ENCODE measurements at regions not wholly inside any gene's neighbourhood (a gene's known extent, or its start where the extent isn't known, plus 50 kb on each side); places are given as distances from the start of the nearest gene placed in this dataset.

DNA sequence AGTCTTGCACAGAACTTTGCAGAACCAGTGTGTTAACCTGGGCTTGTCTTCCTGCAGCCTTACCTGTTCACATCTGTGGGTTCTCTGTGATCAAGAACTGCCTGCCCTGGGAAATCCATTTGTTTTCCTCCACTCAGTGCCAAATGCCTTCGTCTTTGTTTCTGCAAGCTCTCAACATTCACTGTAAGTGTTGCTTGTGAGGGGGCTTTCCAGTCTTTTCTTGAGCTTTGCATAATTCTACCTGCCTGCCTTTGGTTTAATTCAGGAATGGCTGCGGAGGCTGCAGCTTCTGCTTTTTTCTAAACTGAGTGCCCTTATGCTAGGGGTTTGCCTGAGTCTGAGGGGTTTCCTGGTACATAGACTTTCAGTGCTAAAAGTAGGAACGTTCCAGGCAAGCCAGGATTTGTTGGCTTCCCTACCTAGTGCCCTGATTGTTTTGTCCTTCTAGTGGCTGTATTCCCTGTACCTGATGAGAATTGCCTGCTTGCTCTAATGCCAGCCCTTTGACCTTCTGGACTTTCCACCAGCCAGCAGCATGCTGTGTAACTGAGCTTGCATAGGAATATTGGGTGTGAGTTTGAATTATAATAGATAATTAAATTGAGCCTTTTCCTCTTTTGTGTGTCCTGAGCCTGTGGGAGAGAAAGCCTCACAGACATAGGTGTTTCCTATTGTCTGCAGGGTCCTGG lies 96.6 kb upstream of the CLSTN2 start:
- no peak for DNase-seq (ENCODE audit: low read depth)
- TF ChIP-seq, protein P1, sequence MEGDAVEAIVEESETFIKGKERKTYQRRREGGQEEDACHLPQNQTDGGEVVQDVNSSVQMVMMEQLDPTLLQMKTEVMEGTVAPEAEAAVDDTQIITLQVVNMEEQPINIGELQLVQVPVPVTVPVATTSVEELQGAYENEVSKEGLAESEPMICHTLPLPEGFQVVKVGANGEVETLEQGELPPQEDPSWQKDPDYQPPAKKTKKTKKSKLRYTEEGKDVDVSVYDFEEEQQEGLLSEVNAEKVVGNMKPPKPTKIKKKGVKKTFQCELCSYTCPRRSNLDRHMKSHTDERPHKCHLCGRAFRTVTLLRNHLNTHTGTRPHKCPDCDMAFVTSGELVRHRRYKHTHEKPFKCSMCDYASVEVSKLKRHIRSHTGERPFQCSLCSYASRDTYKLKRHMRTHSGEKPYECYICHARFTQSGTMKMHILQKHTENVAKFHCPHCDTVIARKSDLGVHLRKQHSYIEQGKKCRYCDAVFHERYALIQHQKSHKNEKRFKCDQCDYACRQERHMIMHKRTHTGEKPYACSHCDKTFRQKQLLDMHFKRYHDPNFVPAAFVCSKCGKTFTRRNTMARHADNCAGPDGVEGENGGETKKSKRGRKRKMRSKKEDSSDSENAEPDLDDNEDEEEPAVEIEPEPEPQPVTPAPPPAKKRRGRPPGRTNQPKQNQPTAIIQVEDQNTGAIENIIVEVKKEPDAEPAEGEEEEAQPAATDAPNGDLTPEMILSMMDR (IDR thresholded peaks at IDR 0.05; ENCODE audit: insufficient read depth, low read length): no peak
- H3K4me3 ChIP-seq (ENCODE audit: low read depth, low read length): no peak overlapping the region

DNA sequence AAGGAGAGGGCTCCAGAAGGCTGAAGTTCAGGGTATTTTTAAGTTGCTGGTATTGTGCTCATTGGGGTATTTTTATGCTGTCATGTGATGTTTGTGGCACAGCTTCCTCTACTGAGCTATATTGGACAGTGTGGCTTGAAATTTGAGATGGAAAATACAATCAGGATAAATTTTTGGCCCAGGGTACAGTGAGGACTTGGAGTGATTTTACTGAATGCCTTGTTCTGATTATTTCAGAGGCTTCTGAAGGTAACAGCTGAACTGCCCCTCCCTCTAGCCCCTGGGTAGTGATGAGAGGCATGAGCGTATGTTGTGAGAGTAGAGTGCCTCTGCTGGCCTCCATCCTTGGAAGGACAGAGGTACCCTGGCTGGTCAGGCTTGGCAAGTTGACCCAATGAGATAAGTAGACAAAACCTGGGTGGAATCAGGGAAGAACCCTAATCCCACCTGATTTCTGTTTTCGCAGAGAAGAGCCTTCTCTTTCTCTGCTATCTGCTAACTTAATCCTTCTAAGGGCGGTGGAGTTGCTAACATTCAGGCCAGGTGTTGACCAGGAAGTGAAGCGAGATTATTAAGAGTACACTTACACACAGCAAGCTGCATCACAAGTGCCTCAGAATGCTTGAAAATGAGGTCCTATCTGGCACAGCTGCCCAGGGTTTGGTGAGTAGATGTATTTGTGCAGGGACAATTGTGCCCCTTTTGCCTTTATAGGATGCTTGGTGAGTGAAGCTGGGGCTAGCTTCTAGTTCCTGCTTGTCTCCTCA lies 98.1 kb upstream of the CLSTN2 start:
- TF ChIP-seq, protein P1 (IDR thresholded peaks at IDR 0.05; ENCODE audit: insufficient read depth, low read length): no peak
- DNase-seq (ENCODE audit: low read depth): no peak
- H3K4me3 ChIP-seq (ENCODE audit: low read depth, low read length): no peak overlapping the region

DNA sequence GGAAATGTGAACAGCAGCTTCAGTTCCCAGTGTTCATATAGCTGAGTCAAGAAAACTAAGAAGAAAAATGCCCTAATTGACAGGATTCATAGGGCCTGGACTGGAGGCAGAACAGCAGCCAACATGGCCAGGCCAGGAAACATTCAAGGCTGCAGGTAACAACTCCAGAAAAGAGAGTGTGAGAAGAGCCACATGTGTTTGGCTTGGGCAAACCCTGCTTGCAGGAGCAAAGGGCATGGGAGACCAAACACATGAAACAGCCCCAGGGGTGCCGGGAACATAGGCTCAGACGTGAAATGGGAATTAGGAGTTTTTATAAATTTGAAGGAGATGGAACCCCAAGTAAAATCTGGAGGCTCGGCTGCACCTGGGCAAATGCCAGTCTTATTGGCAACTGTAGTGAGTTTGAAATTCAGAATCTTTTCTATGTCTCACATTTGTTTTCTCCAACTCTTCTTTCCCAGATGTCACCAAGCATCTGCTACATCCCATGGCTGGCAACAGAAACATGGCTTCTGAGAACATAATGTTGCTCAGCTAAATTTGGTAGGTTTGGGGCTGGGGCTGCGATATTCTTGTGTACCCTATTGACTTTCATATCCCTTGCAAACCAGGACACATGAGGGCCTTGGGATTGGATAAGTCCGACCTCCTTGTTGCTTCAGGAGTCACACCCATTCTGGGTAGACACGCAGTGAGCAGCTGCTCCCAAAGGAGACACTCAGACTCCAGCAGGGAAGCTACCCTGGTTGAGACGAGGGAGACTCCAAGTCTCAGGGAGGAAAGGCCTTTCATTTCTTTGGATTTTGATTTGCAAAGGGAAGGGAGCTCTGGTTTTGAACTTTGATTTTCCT lies 98.9 kb upstream of the CLSTN2 start:
- H3K4me3 ChIP-seq (ENCODE audit: low read depth, low read length): no peak overlapping the region
- DNase-seq (ENCODE audit: low read depth): no peak
- TF ChIP-seq, protein P1 (IDR thresholded peaks at IDR 0.05; ENCODE audit: insufficient read depth, low read length): no peak

DNA sequence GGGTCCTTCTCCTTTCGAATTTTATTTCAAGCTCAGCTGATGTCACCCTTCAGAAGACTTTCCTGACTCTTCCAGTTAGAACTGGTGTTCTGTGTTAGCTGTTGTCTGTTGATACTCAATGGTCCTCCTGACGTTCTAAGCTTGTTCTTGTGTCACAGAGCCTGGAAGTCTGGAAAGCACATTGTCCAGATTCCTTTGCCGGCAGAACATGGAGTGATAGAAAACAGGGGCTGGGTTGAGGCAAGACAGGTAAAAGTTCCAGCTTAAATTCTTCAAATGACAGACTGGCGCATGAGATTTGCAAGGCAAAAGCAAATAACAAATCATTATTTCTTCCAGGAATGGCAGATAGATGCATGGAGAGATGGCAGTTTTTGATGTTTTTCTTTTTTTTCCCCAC lies 102.0 kb upstream of the CLSTN2 start:
- no peak overlapping the region for H3K4me3 ChIP-seq (ENCODE audit: low read depth, low read length)
- DNase-seq (ENCODE audit: low read depth): no peak
- TF ChIP-seq, protein P1 (IDR thresholded peaks at IDR 0.05; ENCODE audit: insufficient read depth, low read length): no peak

DNA sequence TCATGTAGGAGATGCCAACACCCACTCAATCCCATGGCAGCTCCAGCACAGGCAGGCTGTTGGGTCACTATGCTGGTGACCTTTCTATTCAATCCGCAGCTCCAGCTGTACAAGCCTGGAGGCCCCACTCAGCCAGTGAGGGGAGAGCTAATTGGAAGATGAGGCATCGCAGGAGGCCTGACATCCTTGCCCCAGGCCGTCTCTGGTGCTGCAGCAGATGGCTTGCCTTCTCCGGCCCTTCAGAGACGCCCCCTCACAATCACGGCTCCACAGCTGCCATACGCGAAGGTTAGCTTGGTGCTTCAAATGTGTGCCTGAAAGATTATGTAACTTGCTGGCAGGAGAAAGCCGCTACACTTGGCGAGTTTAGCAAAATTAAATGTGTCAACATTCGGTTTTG lies 104.2 kb upstream of the CLSTN2 start:
- DNase-seq (ENCODE audit: low read depth): no peak
- no peak overlapping the region for H3K4me3 ChIP-seq (ENCODE audit: low read depth, low read length)
- TF ChIP-seq, protein P1 (IDR thresholded peaks at IDR 0.05; ENCODE audit: insufficient read depth, low read length): no peak

DNA sequence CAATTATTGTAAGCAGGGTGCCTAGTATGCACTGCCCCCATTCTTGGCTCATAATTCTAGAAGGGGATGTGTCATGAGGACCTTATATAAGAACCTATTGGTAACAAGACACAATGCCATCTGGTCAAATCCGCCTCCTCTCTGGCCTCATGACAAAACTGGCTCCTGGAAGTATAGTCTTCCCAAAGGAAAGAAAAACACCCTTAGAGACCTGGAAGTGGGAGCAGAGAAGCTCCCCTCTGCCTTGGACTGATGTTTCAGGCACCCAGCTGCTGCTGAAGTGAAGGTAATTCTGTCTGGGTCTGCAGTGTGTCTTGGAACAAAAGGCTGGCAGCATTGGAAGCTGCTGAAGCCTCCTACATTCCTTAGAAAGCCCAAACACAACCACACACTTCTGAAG lies 107.2 kb upstream of the CLSTN2 start:
- H3K4me3 ChIP-seq (ENCODE audit: low read depth, low read length): no peak overlapping the region
- TF ChIP-seq, protein P1 (IDR thresholded peaks at IDR 0.05; ENCODE audit: insufficient read depth, low read length): no peak
- DNase-seq (ENCODE audit: low read depth): no peak

Measured in fibroblast of the aortic adventitia (primary cell).